ENCODE measurements at regions not wholly inside any gene's neighbourhood (a gene's known extent, or its start where the extent isn't known, plus 50 kb on each side); places are given as distances from the start of the nearest gene placed in this dataset.

- no peak for TF ChIP-seq ESRRG (CRISPR knock-in tag; IDR thresholded peaks at IDR 0.05)
- TF ChIP-seq ZNF8 (CRISPR knock-in tag; IDR thresholded peaks at IDR 0.05): no peak
- no peak for TF ChIP-seq ZNF565 (CRISPR knock-in tag; conservative IDR thresholded peaks at IDR 0.05; ENCODE audit: low read depth)
- no peak for TF ChIP-seq SNAI2 (CRISPR knock-in tag; IDR thresholded peaks at IDR 0.05)
- TF ChIP-seq TCF4 (CRISPR knock-in tag; IDR thresholded peaks at IDR 0.05; ENCODE audit: borderline replicate concordance): no peak
- no peak for TF ChIP-seq RARB (CRISPR knock-in tag; IDR thresholded peaks at IDR 0.05)
- TF ChIP-seq CREB5 (CRISPR knock-in tag; IDR thresholded peaks at IDR 0.05; ENCODE audit: low read depth): no peak
- no peak for ATAC-seq
Observed at GRCh38 chr3:22245811-22246583, 495.0 kb upstream of the ZNF385D start.

- no peak for ATAC-seq
- TF ChIP-seq CSDC2 (CRISPR knock-in tag; IDR thresholded peaks at IDR 0.05) (no peak), RARB (CRISPR knock-in tag; IDR thresholded peaks at IDR 0.05) (no peak), TOX (CRISPR knock-in tag; IDR thresholded peaks at IDR 0.05; ENCODE audit: borderline replicate concordance) (no peak), CREB5 (CRISPR knock-in tag; IDR thresholded peaks at IDR 0.05; ENCODE audit: low read depth) (no peak), ZNF565 (CRISPR knock-in tag; conservative IDR thresholded peaks at IDR 0.05; ENCODE audit: low read depth) (no peak)
Observed at GRCh38 chr3:22249658-22250057, 498.6 kb upstream of the ZNF385D start.

- TF ChIP-seq PPARA (CRISPR knock-in tag; IDR thresholded peaks at IDR 0.05; ENCODE audit: borderline replicate concordance) (no peak), GLIS3 (CRISPR knock-in tag; IDR thresholded peaks at IDR 0.05) (no peak), ESRRG (CRISPR knock-in tag; IDR thresholded peaks at IDR 0.05) (no peak), PATZ1 (CRISPR knock-in tag; IDR thresholded peaks at IDR 0.05; ENCODE audit: borderline replicate concordance) (no peak), ISL1 (CRISPR knock-in tag; IDR thresholded peaks at IDR 0.05) (no peak), ZNF8 (CRISPR knock-in tag; IDR thresholded peaks at IDR 0.05) (no peak), TOX (CRISPR knock-in tag; IDR thresholded peaks at IDR 0.05; ENCODE audit: borderline replicate concordance) (no peak)
- no peak for ATAC-seq
Observed at GRCh38 chr3:22257252-22257651, 506.2 kb upstream of the ZNF385D start.

- ATAC-seq: no peak
- TF ChIP-seq POU6F1 (CRISPR knock-in tag; IDR thresholded peaks at IDR 0.05; ENCODE audit: borderline replicate concordance, low read depth) (no peak), GLIS3 (CRISPR knock-in tag; IDR thresholded peaks at IDR 0.05) (no peak), ZFP30 (CRISPR knock-in tag; IDR thresholded peaks at IDR 0.05) (no peak), ESRRG (CRISPR knock-in tag; IDR thresholded peaks at IDR 0.05) (no peak), OSR1 (CRISPR knock-in tag; IDR thresholded peaks at IDR 0.05) (no peak), TSHZ2 (CRISPR knock-in tag; IDR thresholded peaks at IDR 0.05) (no peak), ZFP3 (CRISPR knock-in tag; IDR thresholded peaks at IDR 0.05) (no peak), ZC3H10 (CRISPR knock-in tag; IDR thresholded peaks at IDR 0.05) (no peak), PPARA (CRISPR knock-in tag; IDR thresholded peaks at IDR 0.05; ENCODE audit: borderline replicate concordance) (no peak), ZNF565 (CRISPR knock-in tag; conservative IDR thresholded peaks at IDR 0.05; ENCODE audit: low read depth) (no peak), CSRNP3 (CRISPR knock-in tag; IDR thresholded peaks at IDR 0.05) (no peak), TOX (CRISPR knock-in tag; IDR thresholded peaks at IDR 0.05; ENCODE audit: borderline replicate concordance) (no peak), SNAI2 (CRISPR knock-in tag; IDR thresholded peaks at IDR 0.05) (no peak), ISL1 (CRISPR knock-in tag; IDR thresholded peaks at IDR 0.05) (no peak), ARNTL (CRISPR knock-in tag; IDR thresholded peaks at IDR 0.05; ENCODE audit: borderline replicate concordance, low read depth) (no peak)
Observed at GRCh38 chr3:22262386-22262785, 511.4 kb upstream of the ZNF385D start.

All from SK-N-SH treated with all-trans-retinoic acid at 6 μM for 48 hours (cell line).